GM21515 (cell line): ENCODE measurements at regions not wholly inside any gene's neighbourhood (a gene's known extent, or its start where the extent isn't known, plus 50 kb on each side); places are given as distances from the start of the nearest gene placed in this dataset.

ENCODE experiments used
- ATAC-seq: cut with Tn5 transposase; IDR thresholded peaks from one replicate; pipeline ENCODE4 v1.9.1; 2021; ENCODE audit not compliant: unreplicated experiment

DNA sequence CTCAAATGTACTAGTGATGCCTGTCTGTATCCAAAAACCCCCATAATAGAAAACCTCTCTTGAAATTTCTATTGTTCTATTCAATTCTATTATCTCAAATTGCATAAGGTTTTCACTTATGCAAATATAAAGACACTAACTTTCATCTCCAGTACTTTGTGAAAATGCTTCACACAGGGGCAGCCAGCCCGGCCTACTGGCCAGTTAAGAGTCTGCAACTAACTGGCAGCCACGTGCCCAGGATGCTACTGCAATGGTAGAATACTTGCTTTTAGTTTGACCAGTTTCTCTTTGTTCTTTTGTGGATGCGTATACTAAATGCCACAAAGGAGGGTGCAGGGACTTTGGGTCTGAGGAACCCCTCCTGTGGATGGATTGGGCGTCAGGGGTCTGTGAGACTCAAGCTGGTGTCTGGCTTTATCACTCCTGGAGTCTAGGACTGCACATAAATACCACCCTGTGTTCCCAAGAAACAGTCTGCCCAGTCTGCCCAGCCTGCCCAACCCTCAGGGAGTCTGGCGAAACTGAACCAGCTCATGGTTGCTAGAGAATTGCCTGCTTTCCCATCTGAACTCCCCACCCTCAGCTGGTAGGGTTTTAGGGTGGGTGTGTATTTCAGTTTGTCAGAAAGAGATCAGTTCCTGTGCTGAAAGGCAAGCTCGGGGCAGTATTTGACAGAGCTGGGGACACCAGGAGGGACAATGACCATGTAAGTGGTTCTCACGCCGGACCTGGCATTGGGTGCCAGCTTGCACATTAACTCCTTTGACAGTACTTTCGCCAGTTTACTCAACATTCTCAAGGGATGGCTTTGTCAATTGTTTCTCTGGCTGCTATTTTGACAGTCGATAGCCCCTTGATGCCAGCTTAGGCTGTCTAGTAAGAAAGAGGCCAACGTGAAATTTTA lies 558.2 kb upstream of the JAG1 start:
- no peak for ATAC-seq

DNA sequence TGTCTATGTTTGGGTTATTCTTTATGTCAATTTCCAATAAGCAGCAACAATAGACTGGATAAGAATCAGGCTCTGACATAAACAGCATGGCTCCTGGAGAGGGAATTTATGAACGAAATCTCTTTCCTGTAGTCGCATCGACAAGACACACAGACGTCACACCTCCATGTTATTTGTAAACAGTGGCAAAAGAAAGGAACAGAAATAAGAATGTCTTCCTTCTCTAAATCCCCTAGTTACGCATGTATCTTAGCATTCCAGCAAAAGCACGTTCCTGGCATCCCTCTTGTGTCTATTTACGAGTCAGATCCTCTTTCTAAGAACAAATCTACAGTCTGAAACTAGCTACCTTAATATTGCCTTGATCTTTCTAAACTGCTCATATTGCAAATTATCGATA lies 559.1 kb upstream of the JAG1 start:
- no peak for ATAC-seq

- no peak for ATAC-seq
These were observed 560.4 kb upstream of the JAG1 start for GRCh38 chr20:11234181-11234580.

DNA sequence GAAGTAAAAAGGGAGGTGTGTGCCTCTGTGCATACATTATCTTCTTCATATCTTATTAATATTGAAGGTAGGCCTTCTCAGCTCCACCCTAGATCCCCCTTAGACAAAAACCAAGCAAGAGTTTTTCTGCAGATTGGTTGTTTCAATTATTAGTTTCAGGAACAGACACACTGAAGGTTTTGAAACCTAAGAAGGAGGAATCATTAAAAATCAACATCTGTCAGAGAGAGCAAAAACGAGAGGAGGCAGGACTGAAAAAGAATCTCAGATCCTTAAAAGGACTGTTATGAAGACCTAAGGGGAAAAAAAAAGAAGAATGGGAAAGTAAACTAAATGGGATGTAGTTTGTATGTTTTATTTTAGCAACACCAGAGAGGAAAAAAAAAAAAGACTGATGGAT lies 560.8 kb upstream of the JAG1 start:
- ATAC-seq: no peak

GRCh38 chr20:11235058-11235457 lies 561.3 kb upstream of the JAG1 start:
- ATAC-seq: no peak

DNA sequence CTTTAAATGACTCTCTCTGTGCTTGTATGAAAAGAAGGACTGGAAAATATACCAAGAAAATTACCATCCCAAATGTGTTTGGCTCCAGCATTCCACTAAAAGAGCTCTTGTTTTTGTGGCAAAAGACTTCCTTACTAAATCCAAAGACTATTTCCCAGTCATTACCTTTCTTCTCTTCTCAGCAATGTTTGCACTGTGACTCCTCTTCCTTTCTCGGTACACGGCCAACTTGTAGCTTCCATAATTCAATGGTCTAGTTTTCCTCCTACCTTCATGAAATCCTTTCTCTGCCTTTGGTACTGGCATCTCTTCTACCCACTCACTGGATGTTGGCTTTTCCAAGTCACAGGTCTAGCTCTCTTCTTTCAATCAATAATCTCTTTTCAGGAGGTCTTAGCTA lies 568.5 kb upstream of the JAG1 start:
- no peak for ATAC-seq

- ATAC-seq: no peak
These were observed 571.6 kb upstream of the JAG1 start for GRCh38 chr20:11245431-11245830.

DNA sequence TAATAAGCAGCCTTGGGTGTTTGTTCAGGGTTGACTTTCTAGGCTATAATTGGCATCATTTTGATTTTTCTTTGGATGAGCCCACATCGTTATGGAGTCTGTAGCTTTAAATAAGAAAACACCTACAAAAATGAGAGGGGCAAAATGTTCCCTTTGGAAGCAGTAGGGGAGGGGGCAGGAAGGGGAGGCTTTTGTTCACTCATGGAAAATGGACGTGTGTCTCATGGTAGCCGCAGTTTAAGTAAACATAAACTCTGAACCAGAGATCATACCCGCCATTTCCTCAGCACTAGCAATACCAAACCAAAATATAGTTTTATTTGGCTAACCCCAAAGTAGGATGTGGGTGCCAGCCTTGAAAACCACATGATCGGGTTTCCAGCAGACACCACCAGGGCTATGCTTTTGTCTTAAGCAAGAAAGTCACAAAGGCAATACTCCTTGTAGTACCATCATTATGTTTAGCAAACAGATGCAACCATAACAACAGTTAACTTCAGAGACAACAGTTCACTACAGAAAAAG lies 572.5 kb upstream of the JAG1 start:
- no peak for ATAC-seq

DNA sequence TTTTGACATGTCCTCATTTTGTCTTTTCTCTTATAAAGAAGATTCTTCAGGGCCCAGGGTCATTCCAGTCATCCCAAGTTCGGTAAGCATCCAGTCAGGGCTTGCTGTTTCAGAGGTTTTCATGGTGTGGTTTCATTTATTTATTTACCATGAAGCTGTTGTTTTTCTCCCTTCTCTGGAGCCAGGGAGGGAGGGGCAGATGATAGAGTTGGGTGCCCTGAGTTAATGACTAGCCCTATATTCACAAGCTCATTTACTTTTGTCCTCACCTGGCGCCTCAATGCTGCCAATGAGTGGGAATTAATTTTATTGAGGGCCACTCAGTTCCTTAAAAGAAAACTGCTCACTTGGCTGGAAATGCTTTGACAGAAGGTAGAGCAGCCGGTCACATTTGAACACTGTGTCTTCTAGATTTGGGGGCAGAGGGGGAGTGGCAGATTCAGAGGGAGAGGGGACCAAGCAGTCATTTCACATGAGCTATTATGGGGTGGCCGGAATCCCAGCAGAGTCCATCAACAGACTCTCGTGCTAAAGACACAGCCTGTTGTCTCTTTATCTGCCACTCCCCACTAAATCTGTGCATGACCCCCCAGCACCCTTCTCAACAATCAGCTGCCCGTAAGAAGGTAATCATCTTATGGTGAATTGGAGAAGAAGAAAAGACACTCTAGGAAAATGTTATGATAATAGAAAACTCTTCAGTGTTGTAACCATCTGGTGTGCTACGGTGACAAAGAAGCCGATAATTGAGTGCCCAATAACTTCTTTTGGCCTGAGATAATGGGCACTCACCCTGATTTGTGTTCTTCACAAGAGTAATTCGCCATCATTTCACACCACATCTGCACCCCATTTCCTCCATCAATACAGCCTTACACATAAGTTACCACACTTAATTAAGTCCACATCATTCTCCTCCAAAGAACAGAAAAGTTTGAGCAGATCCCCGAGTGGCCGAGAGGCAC lies 573.5 kb upstream of the JAG1 start:
- no peak for ATAC-seq

DNA sequence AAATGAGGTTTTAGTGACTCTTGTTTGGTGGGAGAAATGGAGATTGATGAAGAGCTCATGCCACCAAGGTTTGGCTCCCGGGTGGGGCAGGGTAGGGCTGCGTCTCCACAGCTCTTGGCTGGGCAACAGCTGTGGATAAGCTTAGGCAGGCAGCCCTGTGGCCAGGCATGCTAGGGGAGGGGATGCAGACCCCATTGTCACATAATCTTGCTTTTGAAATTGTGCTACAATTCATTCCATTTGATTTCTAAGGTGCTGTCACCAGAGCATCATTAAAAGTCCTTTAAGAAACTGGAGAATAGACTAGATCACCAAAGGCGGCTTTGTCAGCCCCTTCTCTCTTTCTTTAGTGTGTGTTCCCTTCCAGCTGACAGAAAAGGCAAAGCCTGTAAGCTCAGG lies 574.2 kb upstream of the JAG1 start:
- ATAC-seq: no peak

DNA sequence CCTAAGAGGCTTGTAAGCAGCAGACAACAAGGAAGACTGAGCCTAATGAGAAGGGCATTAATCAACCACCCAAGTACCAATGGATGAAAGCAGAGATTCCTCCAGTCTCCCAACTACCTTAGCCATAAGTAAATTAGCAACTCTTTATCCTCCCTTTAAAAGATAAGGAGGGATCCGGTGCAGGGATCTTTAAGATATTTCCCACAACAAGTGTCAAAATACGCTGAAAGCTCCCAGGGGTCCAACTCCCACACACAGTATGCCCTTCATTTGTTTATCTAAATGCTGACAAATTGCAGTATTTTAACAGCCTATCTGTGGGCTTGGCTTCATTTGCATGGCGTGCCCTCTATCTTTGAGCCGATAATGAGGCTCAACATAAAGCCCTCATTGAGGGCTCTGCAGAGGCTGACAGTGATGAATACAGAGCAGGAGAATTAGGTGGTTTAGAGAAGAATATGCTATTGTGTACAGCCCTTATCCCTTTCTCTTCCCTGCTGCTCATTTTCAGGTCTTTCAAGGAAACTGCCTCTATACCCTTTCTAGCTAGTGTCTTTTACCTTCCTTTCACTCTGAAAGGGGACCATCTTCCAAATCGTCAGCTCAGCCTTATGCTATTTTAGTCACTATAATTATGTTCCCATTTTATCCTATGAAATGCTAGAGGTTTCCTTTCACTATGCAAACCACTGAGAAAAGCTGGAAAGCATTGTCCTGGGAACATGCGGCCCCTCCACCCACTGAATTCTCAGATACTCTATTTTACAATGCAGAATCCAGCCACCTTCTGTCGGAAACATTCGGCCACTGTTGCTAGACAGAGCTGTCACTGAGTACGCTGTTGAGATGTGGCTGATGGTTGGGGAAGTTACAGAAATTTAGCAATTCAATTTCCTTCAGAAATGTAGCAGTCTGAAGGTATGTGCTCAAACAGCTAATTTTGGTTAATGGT lies 575.2 kb upstream of the JAG1 start:
- no peak for ATAC-seq

DNA sequence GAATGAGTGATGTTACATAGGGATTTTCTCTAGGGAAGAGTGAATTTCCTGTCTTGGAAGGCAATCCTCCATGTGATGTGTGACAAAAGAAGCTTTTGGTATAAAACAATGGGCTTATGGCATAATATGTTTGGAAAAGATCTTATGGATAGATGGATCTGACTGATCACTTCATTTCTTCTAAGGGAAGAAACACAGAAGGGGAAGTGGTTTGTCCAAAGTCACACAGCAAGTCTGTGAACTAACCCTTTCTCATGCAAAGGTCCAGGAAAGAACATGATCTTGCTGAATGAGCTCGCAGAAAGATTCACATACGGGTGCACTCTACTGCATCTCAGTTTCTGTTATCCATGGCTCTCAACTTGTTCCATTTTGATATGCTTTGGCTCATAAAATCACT lies 575.9 kb upstream of the JAG1 start:
- ATAC-seq: no peak

DNA sequence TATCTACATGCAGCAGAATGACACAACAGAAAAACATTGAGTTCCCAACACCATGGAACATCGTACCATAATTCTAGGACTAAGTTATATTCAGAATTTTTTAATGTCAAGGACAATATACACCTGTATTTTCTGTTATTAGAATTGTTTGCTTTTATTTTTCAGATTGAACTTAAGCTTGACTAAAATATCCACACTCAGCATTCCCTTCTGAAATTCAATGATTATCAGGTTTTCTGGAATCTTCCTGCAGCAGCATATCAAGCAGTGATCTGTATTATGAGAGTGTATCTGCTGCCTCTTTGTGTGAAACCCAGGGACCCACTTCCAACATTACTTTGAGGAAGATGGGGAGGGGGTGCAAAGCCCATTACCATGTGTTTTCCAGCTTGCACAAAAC lies 578.6 kb upstream of the JAG1 start:
- ATAC-seq: no peak

DNA sequence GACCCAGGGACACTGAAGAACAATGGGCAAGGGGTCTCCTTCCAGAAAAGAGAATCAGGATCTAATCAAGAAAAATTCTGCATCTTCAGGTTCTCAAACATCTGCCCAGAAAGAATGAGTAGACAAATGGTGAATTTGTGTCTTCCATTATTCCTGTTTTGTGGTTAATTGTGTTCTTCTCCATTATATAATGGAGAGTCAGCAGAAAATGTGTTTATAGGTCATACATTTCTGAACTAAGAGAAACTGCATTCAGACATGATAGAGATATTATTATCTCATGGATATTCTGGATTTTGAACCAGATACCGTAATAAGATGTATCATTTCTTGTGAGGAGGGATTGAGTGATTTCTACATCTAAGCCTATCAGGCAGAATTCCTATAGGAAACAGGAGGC lies 581.7 kb upstream of the JAG1 start:
- no peak for ATAC-seq

- ATAC-seq: no peak
These were observed 582.1 kb upstream of the JAG1 start for GRCh38 chr20:11255860-11256259.

DNA sequence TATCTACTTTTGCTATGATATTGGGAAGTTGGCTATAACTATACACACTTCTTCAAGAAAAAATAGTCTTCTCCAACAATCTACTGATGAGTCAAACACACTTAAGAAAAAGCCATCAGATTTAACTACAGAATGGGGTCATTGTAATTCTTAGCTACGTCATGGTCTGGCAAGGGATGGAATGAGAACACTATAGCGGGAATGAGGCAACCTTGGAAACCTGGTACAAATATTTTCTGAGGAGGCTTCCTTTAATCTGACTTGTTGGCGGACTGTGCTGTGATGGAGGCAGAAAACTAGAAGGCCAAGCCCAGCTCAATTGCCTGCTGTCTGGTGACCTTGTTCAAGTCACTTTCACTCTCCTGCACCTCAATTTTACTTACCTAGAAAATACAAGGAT lies 586.8 kb upstream of the JAG1 start:
- no peak for ATAC-seq

DNA sequence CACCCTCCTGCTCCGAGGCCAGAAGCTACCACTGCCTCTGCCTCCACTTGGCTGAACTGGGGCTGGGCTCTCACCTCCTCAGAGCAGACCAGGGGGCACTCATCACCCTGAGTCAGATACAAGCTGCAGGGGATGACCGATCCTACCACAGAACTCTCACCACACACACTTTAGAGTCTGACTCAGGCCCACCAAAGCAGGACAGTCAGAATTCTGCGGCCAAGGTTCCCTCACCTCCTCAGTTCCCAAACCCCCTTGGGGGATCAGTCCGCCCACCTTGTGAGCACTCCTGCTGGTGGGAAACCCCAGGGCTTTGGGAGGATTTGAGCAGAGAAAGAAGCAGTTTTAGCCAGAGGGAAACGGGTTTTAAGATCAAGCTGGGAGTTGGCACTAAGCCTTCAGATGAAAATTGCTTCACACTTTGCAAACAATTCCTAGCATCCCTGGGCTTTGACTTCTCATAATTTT lies 587.8 kb upstream of the JAG1 start:
- ATAC-seq: no peak

DNA sequence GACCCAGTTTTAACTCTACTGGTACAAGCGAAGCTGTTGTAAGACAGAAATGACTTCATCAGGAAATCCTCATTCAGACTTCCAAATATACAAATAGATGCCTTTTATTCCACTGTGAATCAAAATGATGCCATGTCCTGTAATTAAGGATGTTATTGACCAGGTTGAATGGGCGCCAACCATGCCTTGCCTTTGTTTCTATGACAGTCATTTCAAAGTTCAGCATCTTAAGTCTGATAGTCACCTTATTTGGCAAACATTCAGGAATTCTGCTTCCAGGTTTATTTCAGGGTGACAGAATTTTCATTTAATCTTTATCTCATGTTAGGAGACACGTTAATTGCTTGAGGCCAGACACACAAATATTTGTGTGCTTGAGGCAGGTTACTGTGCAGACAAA lies 592.8 kb upstream of the JAG1 start:
- ATAC-seq: no peak

DNA sequence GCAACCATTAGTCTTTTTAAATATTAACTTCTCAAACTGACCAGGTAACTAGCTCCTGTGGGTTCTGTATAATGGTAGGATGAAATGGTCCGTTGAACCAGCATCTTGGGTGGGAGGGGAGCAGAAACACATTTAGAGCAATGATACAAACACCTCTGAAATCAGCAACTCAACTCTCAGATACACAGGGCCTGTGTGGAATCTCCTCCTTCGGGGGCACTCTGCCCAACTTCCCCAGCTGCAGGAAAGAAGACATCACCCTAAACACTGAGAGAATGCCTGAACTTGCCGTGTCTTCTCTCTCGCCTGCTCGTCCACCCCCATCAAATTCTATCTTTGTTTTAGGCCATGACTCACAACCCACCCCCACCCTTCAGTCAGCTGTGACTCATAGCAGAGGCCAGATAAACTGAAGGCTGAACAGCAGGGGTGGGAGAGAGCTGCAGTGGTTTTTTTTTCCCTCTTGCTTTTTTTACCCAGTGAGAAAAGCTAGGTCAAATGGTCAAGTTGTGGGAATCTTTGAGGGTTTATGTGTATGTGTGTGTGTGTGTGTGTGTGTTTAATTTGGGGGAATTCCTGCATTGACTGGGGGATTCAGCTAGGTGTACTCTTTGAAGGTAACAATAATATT lies 593.4 kb upstream of the JAG1 start:
- no peak for ATAC-seq

- no peak for ATAC-seq
These were observed 594.0 kb upstream of the JAG1 start for GRCh38 chr20:11267762-11268335.
